Muscle of back (tissue), 3 donors: ENCODE measurements at regions not wholly inside any gene's neighbourhood (a gene's known extent, or its start where the extent isn't known, plus 50 kb on each side); places are given as distances from the start of the nearest gene placed in this dataset.

ENCODE experiments used
- DNase-seq, 3 donors: peaks; one replicate each; pipeline versions ENCODE4 v3.0.0 to v3.0.0-alpha.2; 2013

GRCh38 chr3:76345878-76346277 lies 560.5 kb upstream of the ZNF717 start:
- DNase-seq, result no peak

GRCh38 chr3:76346690-76347089 lies 561.3 kb upstream of the ZNF717 start:
- no peak for DNase-seq

- DNase-seq, result no peak
Observed at GRCh38 chr3:76349715-76350480, 564.5 kb upstream of the ZNF717 start.

DNA sequence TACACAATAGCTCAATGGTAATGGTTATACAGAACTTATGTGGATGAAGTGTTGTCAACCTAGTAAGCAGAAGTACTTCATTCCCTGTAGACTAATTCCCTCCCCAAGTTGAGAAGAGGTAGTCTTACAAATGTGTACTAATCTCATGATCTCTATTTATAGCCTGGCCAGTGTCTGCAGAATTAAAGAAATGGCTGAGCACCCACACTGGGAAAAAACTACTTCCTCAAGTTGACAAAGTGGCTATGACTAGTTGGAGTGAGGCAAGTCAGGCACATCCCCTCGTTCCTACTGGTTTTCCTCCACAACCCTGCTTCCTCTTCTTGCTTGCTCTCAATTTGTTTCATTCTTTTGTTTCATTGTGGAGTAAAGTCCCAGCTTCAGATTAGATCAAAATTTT lies 566.7 kb upstream of the ZNF717 start:
- DNase-seq, result peak in 1 of 3 donors; percentile 22

DNA sequence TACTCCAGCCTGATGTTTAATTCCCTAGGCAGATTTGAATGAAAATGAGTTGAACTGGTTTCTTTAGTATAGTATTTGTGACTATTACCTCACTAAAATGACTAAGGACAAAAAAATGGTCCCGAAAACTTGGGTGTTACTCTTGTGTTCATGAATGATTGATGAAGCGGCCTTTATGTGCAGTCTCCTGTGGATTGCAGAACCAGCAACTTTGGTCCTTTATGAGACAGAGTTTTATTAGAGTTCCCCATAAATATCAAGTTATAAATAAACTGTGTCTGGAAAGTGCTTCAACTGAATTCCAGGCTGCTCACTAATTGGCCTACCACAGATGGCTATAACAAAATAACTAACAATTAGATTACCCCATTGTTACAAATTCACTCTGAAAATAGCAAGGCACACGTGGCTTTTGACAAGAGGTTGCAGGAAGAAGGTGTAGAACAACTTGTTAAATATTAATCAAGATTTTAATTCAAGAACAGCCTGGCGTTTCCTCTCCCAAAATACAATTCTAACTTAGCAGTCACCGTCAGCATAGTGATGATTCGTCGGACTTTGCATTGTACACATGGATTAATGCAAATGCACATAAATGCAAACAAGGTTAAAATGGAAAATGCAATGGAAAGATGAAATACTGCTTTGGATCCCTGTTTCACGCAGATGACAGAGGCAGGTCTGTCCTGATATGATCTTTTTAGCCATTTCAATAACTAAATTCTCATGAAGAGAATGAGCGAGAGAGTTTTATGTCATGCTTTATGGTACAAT lies 567.3 kb upstream of the ZNF717 start:
- DNase-seq, result no peak

DNA sequence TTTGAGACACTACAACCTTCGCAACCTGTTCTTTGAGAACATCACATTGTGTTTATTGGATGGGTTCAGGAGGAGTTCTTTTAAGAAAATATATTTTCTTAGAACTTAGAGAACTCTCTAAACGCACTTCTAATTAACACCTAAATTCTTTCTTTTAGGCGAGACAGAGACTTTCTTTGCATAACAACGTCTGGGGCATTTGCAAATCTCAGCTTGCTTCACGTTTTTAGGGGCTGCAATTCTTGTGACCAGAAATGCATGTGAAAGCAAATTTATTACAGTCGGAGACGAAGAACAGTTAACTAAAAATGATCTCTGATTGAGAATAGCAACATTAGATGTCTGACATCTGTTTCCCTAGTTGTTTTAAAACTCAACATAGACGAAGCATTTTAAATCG lies 568.3 kb upstream of the ZNF717 start:
- DNase-seq, result no peak

GRCh38 chr3:76361010-76361409 lies 575.7 kb upstream of the ZNF717 start:
- no peak for DNase-seq

DNA sequence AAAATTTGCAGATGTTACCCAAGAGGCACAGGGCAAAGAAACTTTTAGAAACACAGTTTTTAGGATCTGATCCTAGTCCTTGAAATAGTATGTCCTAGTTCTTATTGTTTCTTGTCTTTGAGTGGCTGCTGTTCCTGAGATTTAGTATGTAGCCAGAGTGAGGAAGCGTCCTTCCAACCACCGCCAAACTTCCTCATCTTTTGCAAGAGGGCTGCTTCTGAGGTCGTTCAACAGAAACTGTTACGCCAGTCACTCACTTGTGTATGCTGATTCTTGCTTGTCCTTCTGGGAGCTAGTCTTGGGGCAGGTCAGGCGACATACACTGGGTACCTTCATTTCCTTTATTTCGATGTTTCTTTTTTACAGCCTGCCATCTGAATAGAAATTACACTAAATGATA lies 577.3 kb upstream of the ZNF717 start:
- peak in 1 of 3 donors; percentile 9 for DNase-seq

DNA sequence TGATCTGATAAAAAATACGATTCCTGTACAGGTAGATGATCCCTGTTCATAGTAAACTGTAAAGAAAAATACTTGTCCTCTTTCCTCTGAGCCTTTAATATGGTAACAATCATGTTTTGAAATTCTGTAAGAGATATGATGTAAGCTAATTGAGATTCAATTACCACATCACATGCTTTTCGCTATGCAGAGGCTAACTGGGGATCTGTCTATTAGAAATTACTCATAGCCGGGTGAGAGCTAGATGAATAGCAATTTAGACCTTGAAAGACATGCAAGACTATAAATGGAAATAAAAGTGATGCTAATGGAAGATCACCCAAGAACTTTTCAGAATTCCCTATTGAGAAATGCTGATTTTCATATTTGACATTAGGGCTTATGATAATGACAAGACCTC lies 579.9 kb upstream of the ZNF717 start:
- no peak for DNase-seq

GRCh38 chr3:76367281-76367680 lies 581.9 kb upstream of the ZNF717 start:
- peak in 1 of 3 donors; percentile 26 for DNase-seq

- peak in 1 of 3 donors; percentile 7 for DNase-seq
Observed at GRCh38 chr3:76369170-76369569, 583.8 kb upstream of the ZNF717 start.

DNA sequence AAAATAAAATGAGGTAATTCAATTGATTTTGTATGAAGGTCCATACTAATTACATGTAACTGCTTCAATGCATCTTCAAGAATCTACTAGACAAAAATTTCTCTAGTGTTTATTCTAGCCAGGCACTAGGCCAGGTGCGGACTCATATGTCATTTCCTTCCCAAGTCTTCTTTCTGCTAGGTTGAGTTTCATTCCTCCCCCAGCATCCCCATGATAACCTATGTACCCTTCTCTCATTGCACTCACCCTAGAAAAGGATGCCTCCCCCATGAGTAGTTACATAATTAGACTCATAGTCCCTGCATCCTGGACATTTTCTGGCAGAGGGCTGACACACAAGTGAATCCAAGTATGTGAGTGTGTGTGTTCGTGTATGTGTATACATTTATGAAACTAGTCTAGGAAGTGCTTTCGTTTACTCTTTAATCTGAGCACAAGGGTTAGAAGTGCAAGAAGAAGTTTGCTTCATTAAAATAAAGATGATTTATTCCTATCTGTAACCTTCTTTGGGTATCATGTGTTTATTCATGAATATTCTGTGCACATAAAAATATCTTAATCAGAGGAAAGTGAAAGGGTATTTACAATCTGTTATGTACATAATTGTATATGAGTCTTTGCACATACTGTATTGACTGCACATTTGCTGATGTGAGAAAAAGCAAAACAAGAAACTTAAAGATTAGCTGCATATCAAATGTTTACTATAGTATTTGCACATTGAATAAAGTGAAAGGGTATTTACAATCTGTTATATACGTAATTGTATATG lies 585.6 kb upstream of the ZNF717 start:
- DNase-seq, result no peak

DNA sequence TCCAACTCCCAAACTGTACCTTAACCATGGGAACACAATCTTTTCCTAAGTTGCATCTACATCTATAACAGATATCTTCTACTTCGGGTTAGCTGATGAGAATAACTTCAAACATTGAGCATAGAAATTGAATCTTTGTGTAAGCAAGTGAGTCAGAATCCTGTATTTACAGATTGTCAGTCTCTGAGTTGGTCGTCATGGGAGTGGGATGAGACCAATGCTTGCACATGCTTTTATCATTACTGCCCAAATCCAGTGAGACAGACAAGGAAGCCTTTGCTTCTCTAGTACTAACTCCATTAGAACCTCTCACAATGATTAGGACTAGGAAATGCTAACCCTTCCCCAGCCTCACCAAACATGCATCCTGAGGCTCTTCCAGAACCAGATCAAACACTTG lies 587.1 kb upstream of the ZNF717 start:
- DNase-seq, result no peak

- DNase-seq, result no peak
Observed at GRCh38 chr3:76377074-76377473, 591.7 kb upstream of the ZNF717 start.

DNA sequence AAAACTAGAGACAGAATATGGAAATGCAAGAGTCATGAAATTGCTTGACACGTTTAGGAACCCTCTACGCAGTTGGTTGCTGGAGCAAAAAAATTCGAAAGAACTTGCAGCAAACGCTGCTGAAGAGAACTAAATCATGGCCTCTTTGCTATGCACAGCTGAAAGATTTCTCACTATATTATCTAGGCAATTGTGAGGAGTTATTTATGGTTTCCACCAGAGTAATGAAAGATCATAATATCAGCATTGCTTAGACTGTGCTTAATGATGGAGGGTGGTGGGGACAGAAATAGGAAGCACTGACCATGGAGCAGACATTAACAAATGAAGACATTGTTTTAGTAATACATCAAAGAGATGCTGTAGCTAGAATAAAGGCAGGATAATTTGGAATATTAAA lies 593.4 kb upstream of the ZNF717 start:
- DNase-seq, result no peak

DNA sequence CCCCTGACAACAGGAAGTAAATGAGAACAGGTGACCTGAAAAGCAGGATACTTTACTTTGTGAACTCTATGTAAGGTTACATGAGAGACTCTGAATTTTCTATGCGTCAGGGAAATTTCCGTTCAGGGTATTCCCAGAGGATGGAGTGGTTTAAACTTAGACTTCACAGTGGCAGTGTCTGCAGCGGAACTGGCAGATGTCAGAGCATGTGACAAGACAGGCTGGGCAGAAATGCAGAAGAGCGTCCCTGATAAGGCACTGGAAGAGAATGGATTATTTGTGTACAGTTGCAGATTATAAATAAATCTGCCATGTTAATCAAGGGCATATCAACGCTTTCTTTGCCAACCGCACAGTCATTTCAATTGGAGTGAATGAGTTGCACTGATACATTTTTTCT lies 598.4 kb upstream of the ZNF717 start:
- no peak for DNase-seq

DNA sequence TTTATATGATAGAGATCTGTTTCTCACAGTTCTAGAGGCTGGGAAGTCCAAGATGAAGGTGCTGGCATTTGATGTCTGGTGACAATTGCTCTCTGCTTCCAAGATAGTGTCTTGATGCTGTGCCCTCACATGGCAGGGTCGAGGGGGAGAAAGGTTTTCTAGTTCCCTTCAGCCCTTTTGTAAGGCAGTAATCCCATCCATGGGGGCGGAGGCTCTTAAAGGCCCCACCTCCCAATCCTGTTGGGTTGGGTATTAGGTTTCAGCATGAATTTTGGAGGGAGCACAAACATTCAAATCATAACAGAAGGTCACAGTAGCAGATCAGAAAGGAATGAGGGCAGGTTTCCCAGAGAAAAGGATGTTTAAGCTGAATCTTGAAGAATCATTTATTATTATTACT lies 601.7 kb upstream of the ZNF717 start:
- no peak for DNase-seq

DNA sequence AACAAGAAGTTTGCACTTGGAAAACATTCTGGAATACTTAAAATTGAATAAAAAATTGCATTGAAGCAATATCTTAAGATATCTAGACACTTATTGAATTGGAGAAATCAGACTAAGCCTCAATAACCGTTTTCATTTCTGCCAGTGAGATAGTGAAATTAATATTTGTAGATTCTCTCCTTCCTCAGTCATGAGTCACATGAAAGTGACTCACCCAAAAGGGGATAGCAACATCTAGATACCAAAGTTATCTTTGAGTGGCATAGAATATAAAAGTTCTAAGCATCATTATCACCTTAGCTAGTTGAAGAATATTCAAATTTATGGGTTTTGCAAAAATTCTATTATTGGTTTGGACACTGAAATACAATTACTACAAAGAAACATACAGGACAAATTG lies 614.8 kb upstream of the ZNF717 start:
- DNase-seq, result no peak

GRCh38 chr3:76402926-76403325 lies 617.6 kb upstream of the ZNF717 start:
- no peak for DNase-seq

- DNase-seq, result peak in 1 of 3 donors; percentile 7
Observed at GRCh38 chr3:76403556-76403955, 618.2 kb upstream of the ZNF717 start.

DNA sequence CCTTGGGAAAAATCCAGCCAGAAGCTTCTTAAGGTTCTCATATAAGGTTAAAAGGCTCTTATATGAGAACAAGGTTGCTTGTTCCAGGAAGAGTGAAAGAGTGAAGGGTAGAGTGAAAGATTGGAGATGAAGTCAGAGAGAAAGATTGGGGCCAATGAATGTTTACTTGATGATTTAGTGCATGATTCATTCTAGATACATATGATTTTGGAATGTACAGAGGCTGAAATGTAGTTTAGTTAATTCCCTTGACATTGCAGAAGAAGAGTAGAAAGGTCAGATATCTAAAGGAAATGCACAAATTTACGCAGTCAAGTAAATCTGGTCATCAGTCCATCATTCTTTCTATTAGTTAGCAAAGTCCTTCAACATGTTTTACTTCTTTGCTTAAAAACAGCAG lies 619.8 kb upstream of the ZNF717 start:
- peak in 1 of 3 donors; percentile 9 for DNase-seq

DNA sequence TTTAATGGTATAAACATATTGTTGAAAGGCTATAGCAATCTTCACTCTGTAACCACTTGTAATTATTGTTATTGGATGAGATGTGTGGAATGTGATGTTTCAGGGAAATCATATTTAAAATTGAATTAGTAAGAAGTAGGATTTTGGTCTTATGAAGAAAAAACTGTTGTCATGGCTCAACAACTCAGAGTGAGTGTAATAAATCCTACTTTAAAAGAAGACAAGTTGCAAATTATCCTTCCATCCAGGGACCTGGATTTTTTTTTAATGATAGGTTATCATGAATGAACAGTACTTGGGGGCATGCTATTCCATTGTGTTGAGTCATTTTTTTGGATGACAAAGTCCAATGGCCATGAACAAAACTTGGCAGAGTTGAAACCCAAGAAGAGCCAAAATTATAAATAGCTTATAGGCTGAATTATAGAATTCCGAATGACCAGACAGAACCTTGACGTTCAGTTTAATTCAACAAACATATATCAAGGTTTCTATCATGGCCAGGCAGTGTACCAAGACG lies 625.5 kb upstream of the ZNF717 start:
- DNase-seq, result peak in 1 of 3 donors; percentile 10
